ENCODE measurements at regions not wholly inside any gene's neighbourhood (a gene's known extent, or its start where the extent isn't known, plus 50 kb on each side); places are given as distances from the start of the nearest gene placed in this dataset.
"Not testable (repeated sequence)": the region's sequence is repeated elsewhere in the genome, so short reads cannot be mapped to it uniquely, and the experiment has no call there.

GRCh38 chr11:3434976-3435375, 56.0 kb upstream of the ZNF195 start:
- no peak overlapping the region for H3K27ac Mint-ChIP-seq (ENCODE audit: unreplicated experiment)
- peaks cover 34% of the 10 kb centered on the region for H3K27me3 Mint-ChIP-seq (ENCODE audit: unreplicated experiment)
- CTCF ChIA-PET = no interaction called here
- no peak for DNase-seq
- no peaks in the 10 kb centered on the region for H3K9me3 Mint-ChIP-seq (ENCODE audit: low read depth, unreplicated experiment)
- TF ChIP-seq, protein P1, sequence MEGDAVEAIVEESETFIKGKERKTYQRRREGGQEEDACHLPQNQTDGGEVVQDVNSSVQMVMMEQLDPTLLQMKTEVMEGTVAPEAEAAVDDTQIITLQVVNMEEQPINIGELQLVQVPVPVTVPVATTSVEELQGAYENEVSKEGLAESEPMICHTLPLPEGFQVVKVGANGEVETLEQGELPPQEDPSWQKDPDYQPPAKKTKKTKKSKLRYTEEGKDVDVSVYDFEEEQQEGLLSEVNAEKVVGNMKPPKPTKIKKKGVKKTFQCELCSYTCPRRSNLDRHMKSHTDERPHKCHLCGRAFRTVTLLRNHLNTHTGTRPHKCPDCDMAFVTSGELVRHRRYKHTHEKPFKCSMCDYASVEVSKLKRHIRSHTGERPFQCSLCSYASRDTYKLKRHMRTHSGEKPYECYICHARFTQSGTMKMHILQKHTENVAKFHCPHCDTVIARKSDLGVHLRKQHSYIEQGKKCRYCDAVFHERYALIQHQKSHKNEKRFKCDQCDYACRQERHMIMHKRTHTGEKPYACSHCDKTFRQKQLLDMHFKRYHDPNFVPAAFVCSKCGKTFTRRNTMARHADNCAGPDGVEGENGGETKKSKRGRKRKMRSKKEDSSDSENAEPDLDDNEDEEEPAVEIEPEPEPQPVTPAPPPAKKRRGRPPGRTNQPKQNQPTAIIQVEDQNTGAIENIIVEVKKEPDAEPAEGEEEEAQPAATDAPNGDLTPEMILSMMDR (IDR thresholded peaks at IDR 0.05; ENCODE audit: unreplicated experiment) = no peak
- H3K36me3 Mint-ChIP-seq (ENCODE audit: insufficient read depth, unreplicated experiment) = no peaks in the 10 kb centered on the region
- no peak overlapping the region for H3K4me3 Mint-ChIP-seq (ENCODE audit: low read depth, unreplicated experiment)
- H3K4me1 Mint-ChIP-seq (ENCODE audit: low read depth, unreplicated experiment) = no peaks in the 10 kb centered on the region
- no TSS peak for BruUV-seq (replicated peaks)
- intact Hi-C loops (cut with micrococcal nuclease; ENCODE audit: unreplicated experiment) = no loop called here

DNA sequence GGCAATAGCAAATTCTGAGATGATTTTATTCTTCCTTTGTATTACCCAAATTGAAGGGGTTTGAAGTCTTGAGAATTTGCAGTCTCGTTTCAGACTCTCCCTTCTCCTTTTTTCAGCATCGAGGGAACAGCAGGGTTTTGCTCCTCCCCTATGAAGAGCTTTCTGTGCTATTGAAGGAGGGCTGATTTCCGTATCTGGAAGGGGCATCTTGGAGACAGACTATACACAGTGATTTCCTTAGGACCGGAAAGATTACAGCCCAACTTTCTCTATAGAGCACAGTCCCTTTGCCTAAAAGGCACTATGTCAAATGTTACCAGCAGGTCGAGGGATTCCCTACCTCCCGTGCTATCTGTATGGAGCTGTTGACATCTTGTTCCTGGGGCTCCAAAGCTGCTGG, 50.2 kb upstream of the ZNF195 start:
- BruUV-seq (replicated peaks); H3K27ac Mint-ChIP-seq (ENCODE audit: unreplicated experiment); H3K4me3 Mint-ChIP-seq (ENCODE audit: low read depth, unreplicated experiment): not testable (repeated sequence)

More for the DNA sequence above, 50.2 kb upstream of the ZNF195 start:
- H3K4me1 Mint-ChIP-seq (ENCODE audit: low read depth, unreplicated experiment); H3K36me3 Mint-ChIP-seq (ENCODE audit: insufficient read depth, unreplicated experiment); CTCF ChIA-PET; H3K9me3 Mint-ChIP-seq (ENCODE audit: low read depth, unreplicated experiment); DNase-seq; intact Hi-C loops (cut with micrococcal nuclease; ENCODE audit: unreplicated experiment): not testable (repeated sequence)
- H3K27me3 Mint-ChIP-seq (ENCODE audit: unreplicated experiment) = peaks cover 43% of the 10 kb centered on the region
